H1 (cell line): ENCODE measurements at regions not wholly inside any gene's neighbourhood (a gene's known extent, or its start where the extent isn't known, plus 50 kb on each side); places are given as distances from the start of the nearest gene placed in this dataset.

Experiments
- CTCF ChIA-PET: fragments of 300-600 bp; sonication (Branson Sonifier 250); formaldehyde crosslinking; loops from one replicate; lab custom pipeline; 2021; ENCODE audit not compliant: partially characterized antibody; lab: Charles Lee
- POLR2A ChIA-PET: fragments of 300-600 bp; sonication (Branson Sonifier 250); formaldehyde crosslinking; loops from one replicate; lab custom pipeline; 2021; ENCODE audit warnings: inconsistent platforms; ENCODE audit not compliant: partially characterized antibody; lab: Charles Lee
- DNase-seq, 2 experiments: peaks; one replicate each; pipeline versions ENCODE4 v3.0.0 to v3.0.0-alpha.2; 2010 to 2022; ENCODE audit warnings: low spot score in 2 of 2, low read depth in 1 of 2, mixed read lengths in 1 of 2
- FAIRE-seq: peaks from 2 replicates; lab custom pipeline; 2011; peaks lifted over from hg19 to GRCh38; lab: Jason Lieb, UNC
- H2AFZ ChIP-seq: 2 replicates; pipeline ENCODE4 v1.8.1; 2012; ENCODE audit warnings: low read length, inconsistent platforms
- H2AK5ac ChIP-seq: 2 replicates; pipeline ENCODE4 v1.6.1; 2013; ENCODE audit warnings: low read depth, low read length
- H2BK120ac ChIP-seq: replicated peaks from 2 replicates; pipeline ENCODE3; 2013; ENCODE audit warnings: low read depth, low read length, inconsistent platforms
- H2BK12ac ChIP-seq: 2 replicates; pipeline ENCODE4 v1.6.1; 2013; ENCODE audit warnings: low read depth, low read length
- H2BK15ac ChIP-seq: 2 replicates; pipeline ENCODE4 v1.6.1; 2013; ENCODE audit warnings: low read length
- H2BK20ac ChIP-seq: 2 replicates; pipeline ENCODE4 v1.6.1; 2013; ENCODE audit warnings: low read length
- H2BK5ac ChIP-seq: 2 replicates; pipeline ENCODE4 v1.6.1; 2013; ENCODE audit warnings: low read depth, low read length
- H3K14ac ChIP-seq: 2 replicates; pipeline ENCODE4 v1.6.1; 2013; ENCODE audit warnings: inconsistent platforms; ENCODE audit not compliant: insufficient read length
- H3K18ac ChIP-seq: 2 replicates; pipeline ENCODE4 v1.6.1; 2013; ENCODE audit warnings: low read length; ENCODE audit errors: extremely low read depth
- H3K23ac ChIP-seq: 2 replicates; pipeline ENCODE4 v1.6.1; 2013; ENCODE audit warnings: inconsistent platforms; ENCODE audit not compliant: insufficient read length
- H3K23me2 ChIP-seq: 2 replicates; pipeline ENCODE4 v1.6.1; 2013; ENCODE audit warnings: low read depth, low read length
- H3K27ac ChIP-seq: 2 replicates; pipeline ENCODE4 v1.6.1; 2011; ENCODE audit warnings: low read depth, low read length, inconsistent platforms
- H3K27me3 ChIP-seq, 4 experiments: replicated peaks in 1 of 4; 1 replicate in 1 of 4; 2 replicates in 3 of 4; pipeline versions ENCODE4 v1.6.1 to v1.8.1; 2011 to 2013; ENCODE audit warnings: low read length in 3 of 4, mild to moderate bottlenecking in 3 of 4, inconsistent platforms in 2 of 4, mixed read lengths in 2 of 4, moderate library complexity in 1 of 4; ENCODE audit not compliant: control insufficient read depth in 3 of 4, insufficient read depth in 3 of 4; ENCODE audit errors: extremely low read depth in 1 of 4
- H3K36me3 ChIP-seq, 4 experiments: 2 replicates each; pipeline versions ENCODE4 v1.6.1 to v1.8.1; 2011 to 2013; ENCODE audit warnings: mild to moderate bottlenecking in 4 of 4, low read length in 3 of 4, moderate library complexity in 2 of 4, control low read depth in 1 of 4, inconsistent platforms in 1 of 4; ENCODE audit not compliant: insufficient read depth in 4 of 4, control insufficient read depth in 2 of 4
- H3K4ac ChIP-seq: replicated peaks from 2 replicates; pipeline ENCODE3; 2013; ENCODE audit warnings: low read length, low read depth, mixed read lengths, inconsistent platforms; ENCODE audit not compliant: insufficient read length
- H3K4me1 ChIP-seq, 4 experiments: replicated peaks in 1 of 4; 1 replicate in 1 of 4; 2 replicates in 3 of 4; pipeline versions ENCODE4 v1.6.1 to v1.8.1; 2011 to 2013; ENCODE audit warnings: low read length in 3 of 4, inconsistent platforms in 2 of 4, mixed read lengths in 1 of 4; ENCODE audit not compliant: insufficient read depth in 4 of 4, control insufficient read depth in 3 of 4
- H3K4me2 ChIP-seq, 2 experiments: 2 replicates each; pipeline versions ENCODE4 v1.6.1 to v1.8.1; 2011 to 2013; ENCODE audit warnings: low read depth in 2 of 2, low read length in 2 of 2, control low read depth in 1 of 2, inconsistent platforms in 1 of 2, mild to moderate bottlenecking in 1 of 2; ENCODE audit not compliant: insufficient read depth in 1 of 2
- H3K4me3 ChIP-seq, 4 experiments: fragments of 200-600, 300-600 bp in 1 of 4; sonication (generic), shearing (Covaris generic), sonication (Bioruptor Twin) in 1 of 4; 2 replicates each; pipeline versions ENCODE4 v1.5.1 to v1.8.1; 2011 to 2016; ENCODE audit warnings: low read length in 4 of 4, low read depth in 3 of 4, control low read depth in 2 of 4, inconsistent platforms in 2 of 4, mild to moderate bottlenecking in 2 of 4, mixed read lengths in 1 of 4, moderate library complexity in 1 of 4; ENCODE audit not compliant: insufficient read depth in 2 of 4; ENCODE audit errors: extremely low read depth in 1 of 4
- H3K56ac ChIP-seq: replicated peaks from 2 replicates; pipeline ENCODE3; 2013; ENCODE audit warnings: low read depth, mild to moderate bottlenecking, mixed read lengths, low read length, inconsistent platforms; ENCODE audit not compliant: insufficient read length
- H3K79me1 ChIP-seq: 2 replicates; pipeline ENCODE4 v1.6.1; 2013; ENCODE audit warnings: low read depth, low read length, control low read depth
- H3K79me2 ChIP-seq, 2 experiments: 2 replicates each; pipeline versions ENCODE4 v1.6.1 to v1.8.1; 2012 to 2013; ENCODE audit warnings: low read length in 2 of 2, mild to moderate bottlenecking in 2 of 2, inconsistent platforms in 1 of 2; ENCODE audit not compliant: insufficient read depth in 2 of 2, control insufficient read depth in 1 of 2
- H3K9ac ChIP-seq, 4 experiments: replicated peaks in 1 of 4; 1 replicate in 1 of 4; 2 replicates in 3 of 4; pipeline versions ENCODE4 v1.6.1 to v1.8.1; 2011 to 2013; ENCODE audit warnings: low read depth in 3 of 4, low read length in 3 of 4, control low read depth in 2 of 4, mild to moderate bottlenecking in 2 of 4, moderate library complexity in 2 of 4, inconsistent platforms in 1 of 4; ENCODE audit errors: extremely low read depth in 1 of 4
- H3K9me3 ChIP-seq, 2 experiments: 2 replicates each; pipeline versions ENCODE4 v1.6.1 to v1.8.1; 2012 to 2013; ENCODE audit warnings: mild to moderate bottlenecking in 2 of 2, moderate library complexity in 2 of 2, control low read depth in 1 of 2, inconsistent platforms in 1 of 2, low read depth in 1 of 2, low read length in 1 of 2, mixed read lengths in 1 of 2; ENCODE audit not compliant: insufficient read depth in 2 of 2
- H4K20me1 ChIP-seq, 2 experiments: replicated peaks in 1 of 2; 2 replicates each; pipeline versions ENCODE3 to v1.8.1; 2011 to 2013; ENCODE audit warnings: inconsistent platforms in 2 of 2, low read length in 2 of 2, mild to moderate bottlenecking in 1 of 2; ENCODE audit not compliant: insufficient read depth in 2 of 2, control insufficient read depth in 1 of 2
- H4K5ac ChIP-seq: 2 replicates; pipeline ENCODE4 v1.6.1; 2013; ENCODE audit warnings: low read length, low read depth, mixed read lengths, inconsistent platforms; ENCODE audit not compliant: insufficient read length
- H4K8ac ChIP-seq: 2 replicates; pipeline ENCODE4 v1.8.0; 2013; ENCODE audit warnings: mild to moderate bottlenecking, moderate library complexity, low read length, inconsistent platforms; ENCODE audit not compliant: insufficient read depth; ENCODE audit errors: extremely low read depth
- H4K91ac ChIP-seq: replicated peaks from 2 replicates; pipeline ENCODE3; 2013; ENCODE audit warnings: low read length, mixed read lengths, inconsistent platforms; ENCODE audit not compliant: insufficient read length
- NANOG ChIP-seq: IDR thresholded peaks from 2 replicates; pipeline ENCODE4 v1.6.1; 2011; ENCODE audit warnings: low read length, low read depth, mild to moderate bottlenecking, inconsistent platforms; ENCODE audit not compliant: insufficient read depth, poor library complexity, severe bottlenecking
- WGBS, 2 experiments: shearing (Covaris generic) in 1 of 2; methylation state at CpG; one replicate each; pipeline versions ENCODE4 v1.1.6 to v1.1.7; 2013 to 2015; ENCODE audit warnings: low lambda C conversion rate in 2 of 2, mixed read lengths in 2 of 2, inconsistent platforms in 1 of 2, low coverage in 1 of 2, missing lambda C conversion rate in 1 of 2; ENCODE audit not compliant: insufficient replicate concordance in 2 of 2, insufficient coverage in 1 of 2, insufficient read length in 1 of 2; ENCODE audit errors: extremely low coverage in 1 of 2, missing lambda C conversion rate in 1 of 2; 5-methylcytosine and 5-hydroxymethylcytosine counted together

GRCh38 chrX:69016293-69016941, 148.8 kb downstream of the PJA1 start:
- DNase-seq (peak in 1 of 2 experiments; percentile 33), FAIRE-seq (no peak)
- H2BK20ac ChIP-seq, result no peak overlapping the region
- H2BK5ac ChIP-seq, result no peak overlapping the region
- no peak overlapping the region for H3K56ac ChIP-seq
- no peak overlapping the region for H3K23ac ChIP-seq
- H2BK15ac ChIP-seq, result no peak overlapping the region
- no peak for TF ChIP-seq NANOG
- TF ChIP-seq, all 59 proteins: peak for 0
- Histone ChIP-seq H3K27ac (no peak overlapping the region), H4K8ac (no peak overlapping the region), H3K4me1 (peaks cover 0 to 8% (median 0%) of the 10 kb centered on the region in 4 experiments; a peak in 2 of 7 replicates), H4K20me1 (no peaks in the 10 kb centered on the region), H3K27me3 (no peaks in the 10 kb centered on the region), H3K14ac (no peak overlapping the region), H4K91ac (no peak overlapping the region), H2AK5ac (no peak overlapping the region), H2AFZ (no peak overlapping the region), H3K4me3 (no peak overlapping the region), H3K79me1 (no peaks in the 10 kb centered on the region), H3K4me2 (no peak overlapping the region), H3K23me2 (no peaks in the 10 kb centered on the region), H3K18ac (no peak overlapping the region; the same call in 1 of the 2 replicates), H3K9ac (no peak overlapping the region), H3K9me3 (no peaks in the 10 kb centered on the region), H2BK120ac (no peak overlapping the region), H2BK12ac (no peak overlapping the region), H4K5ac (no peak overlapping the region), H3K79me2 (no peaks in the 10 kb centered on the region), H3K4ac (no peak overlapping the region), H3K36me3 (no peaks in the 10 kb centered on the region)
- 86% methylated on average over 6 of the region's 11 CpGs; no CpG with 5 or more reads in 1 of the 2 experiments for WGBS, 2 experiments
- CTCF ChIA-PET, result no interaction called here
- POLR2A ChIA-PET, result interaction anchor here (0.7 kb wide), 1 partner anchor 22 kb away, joined by 3 read pairs; no protein-coding TSS in a partner anchor
